ENCODE measurements at regions not wholly inside any gene's neighbourhood (a gene's known extent, or its start where the extent isn't known, plus 50 kb on each side); places are given as distances from the start of the nearest gene placed in this dataset.

DNA sequence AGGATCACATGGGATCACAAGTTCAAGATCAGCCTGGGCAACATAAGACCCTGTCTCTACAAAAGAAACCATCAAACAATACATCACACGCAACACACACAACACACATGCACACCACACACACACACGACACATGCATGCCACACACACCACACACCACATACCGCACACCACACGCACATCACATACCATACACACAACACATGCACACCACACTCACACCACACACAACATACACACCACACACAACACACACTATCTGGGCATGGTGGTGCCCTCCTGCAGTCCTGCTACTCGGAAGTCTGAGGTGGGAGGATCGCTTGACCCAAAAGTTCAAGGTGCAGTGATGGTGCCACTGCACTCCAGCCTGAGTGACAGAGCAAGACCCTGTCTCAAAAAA is 198.3 kb downstream of the USP12 start:
- no peak overlapping the region for H2BK20ac ChIP-seq (ENCODE audit: low read depth, low read length, poor library complexity, severe bottlenecking)
- no peak overlapping the region for H3K23ac ChIP-seq (ENCODE audit: insufficient read length, low read depth, low read length)
- no peak overlapping the region for H3K56ac ChIP-seq (ENCODE audit: insufficient read length, low read depth, low read length)
- TF ChIP-seq CTCF (conservative IDR thresholded peaks at IDR 0.05), result no peak
- no peak overlapping the region for H3K18ac ChIP-seq (ENCODE audit: insufficient read length, low read depth, low read length)
- H4K8ac ChIP-seq (replicated peaks; ENCODE audit: insufficient read length, low read depth, low read length), result peak overlapping the region; percentile 25
- Mint-ChIP-seq H3K27me3 (ENCODE audit: low read depth) (peaks cover 2% of the 10 kb centered on the region; the same call in 1 of the 2 replicates), H3K36me3 (ENCODE audit: insufficient read depth in 1 of 3, low read depth in 3 of 3) (no peaks in the 10 kb centered on the region), H3K9me3 (peaks cover 1 to 5% of the 10 kb centered on the region in 2 experiments; a peak in 3 of 5 replicates), H3K4me3 (no peak overlapping the region; a peak in 2 of 5 replicates), H3K27ac (no peak overlapping the region; a peak in 1 of 7 replicates), H3K4me1 (peaks cover 5% of the 10 kb centered on the region in 2 experiments)
- no peak overlapping the region for H3K4me2 ChIP-seq (ENCODE audit: insufficient read depth, insufficient read length, low read length)
- no peaks in the 10 kb centered on the region for H3K79me1 ChIP-seq (ENCODE audit: insufficient read depth, low read depth, low read length, poor library complexity, severe bottlenecking)
- no peaks in the 10 kb centered on the region for H3K27me3 ChIP-seq (ENCODE audit: insufficient read depth, low read length)
- no peak overlapping the region for H3T11ph ChIP-seq (ENCODE audit: low read length)
- 0% methylated on average over 1 of the region's 6 CpGs for WGBS (ENCODE audit: extremely low coverage, insufficient read length, low lambda C conversion rate)
- DNase-seq, result no peak
- no peak overlapping the region for H3K4ac ChIP-seq (ENCODE audit: low read depth, low read length)
- H3K4me1 ChIP-seq (ENCODE audit: insufficient read depth, low read length), result no peaks in the 10 kb centered on the region
- H3K9ac ChIP-seq (ENCODE audit: extremely low read depth, insufficient read length, low read length), result no peak overlapping the region
- H2BK5ac ChIP-seq (ENCODE audit: insufficient read length, low read length), result no peak overlapping the region
- no peak overlapping the region for H4K91ac ChIP-seq (ENCODE audit: insufficient read length, low read depth, low read length)
- no peak overlapping the region for H2AFZ ChIP-seq (ENCODE audit: low read length)
- H3K27ac ChIP-seq (ENCODE audit: insufficient read length, low read depth, low read length), result no peak overlapping the region
- no peak overlapping the region for H4K5ac ChIP-seq (ENCODE audit: insufficient read length, low read depth, low read length)
- no peaks in the 10 kb centered on the region for H3K23me2 ChIP-seq (ENCODE audit: insufficient read length, low read depth, low read length, poor library complexity, severe bottlenecking)
- H2BK15ac ChIP-seq (ENCODE audit: low read depth, low read length), result no peak overlapping the region
- no peaks in the 10 kb centered on the region for H4K20me1 ChIP-seq (ENCODE audit: control insufficient read depth, insufficient read depth, insufficient read length)
- no peaks in the 10 kb centered on the region for H3K79me2 ChIP-seq (ENCODE audit: insufficient read depth, low read length)
- no peak overlapping the region for H2BK12ac ChIP-seq (ENCODE audit: insufficient read length, low read depth, low read length)
- H2AK5ac ChIP-seq (ENCODE audit: insufficient read length, low read length), result no peak overlapping the region
- no peak overlapping the region for H3K14ac ChIP-seq (ENCODE audit: insufficient read depth, low read length)
- no peaks in the 10 kb centered on the region for H3K9me3 ChIP-seq (ENCODE audit: control insufficient read depth, low read depth, low read length)
- H2BK120ac ChIP-seq (ENCODE audit: low read depth, low read length, poor library complexity, severe bottlenecking), result no peak overlapping the region
